Stimulated activated CD8-positive, alpha-beta memory T cell treated with anti-CD3 and anti-CD28 coated beads, Interleukin-15, amount 100 ng/mL, for 1 hour (primary cell): ENCODE measurements at regions not wholly inside any gene's neighbourhood (a gene's known extent, or its start where the extent isn't known, plus 50 kb on each side); places are given as distances from the start of the nearest gene placed in this dataset.
"Not testable (repeated sequence)": the region's sequence is repeated elsewhere in the genome, so short reads cannot be mapped to it uniquely, and the experiment has no call there.

Experiments
- DNase-seq: peaks from one replicate; pipeline ENCODE4 v3.0.0-alpha.2; 2020; ENCODE audit warnings: low read depth

DNA sequence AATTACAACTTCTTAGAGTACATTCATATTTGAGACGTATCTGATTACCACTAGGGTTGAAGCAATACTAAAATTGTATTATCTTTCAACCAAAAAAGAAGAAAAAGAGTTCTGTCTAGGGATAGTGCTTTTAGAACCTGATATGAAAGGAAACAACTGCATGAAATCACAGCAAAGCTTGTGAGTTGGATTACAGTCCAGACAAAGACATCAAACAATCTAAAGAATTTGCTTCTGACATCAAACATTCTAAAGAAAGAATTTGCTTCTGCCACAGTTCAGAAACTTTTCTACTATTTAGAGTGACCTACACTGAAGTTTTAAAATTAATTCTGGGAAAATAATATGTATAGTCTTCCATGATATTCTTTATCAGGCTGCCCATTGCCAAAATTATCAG, 1141.1 kb upstream of the ACO1 start:
- DNase-seq, result no peak

DNA sequence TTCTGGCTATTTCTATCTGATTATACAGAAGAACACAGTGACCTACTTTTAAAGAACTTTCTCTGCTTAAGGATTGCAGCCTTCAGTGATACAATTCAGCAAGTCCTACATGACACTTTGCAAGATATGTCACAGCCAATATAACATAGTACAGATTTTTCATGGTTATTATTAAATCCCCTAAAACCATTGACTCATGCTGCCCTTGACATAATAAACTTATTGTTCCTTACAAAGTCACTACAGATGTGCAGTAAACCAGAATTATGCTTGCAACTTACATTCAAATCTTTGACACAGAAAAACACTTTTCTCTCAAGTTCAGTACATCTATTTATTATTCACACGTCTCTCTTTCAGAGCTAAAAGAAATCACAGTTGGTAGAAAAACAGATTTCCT, 1136.3 kb upstream of the ACO1 start:
- DNase-seq, result no peak

DNA sequence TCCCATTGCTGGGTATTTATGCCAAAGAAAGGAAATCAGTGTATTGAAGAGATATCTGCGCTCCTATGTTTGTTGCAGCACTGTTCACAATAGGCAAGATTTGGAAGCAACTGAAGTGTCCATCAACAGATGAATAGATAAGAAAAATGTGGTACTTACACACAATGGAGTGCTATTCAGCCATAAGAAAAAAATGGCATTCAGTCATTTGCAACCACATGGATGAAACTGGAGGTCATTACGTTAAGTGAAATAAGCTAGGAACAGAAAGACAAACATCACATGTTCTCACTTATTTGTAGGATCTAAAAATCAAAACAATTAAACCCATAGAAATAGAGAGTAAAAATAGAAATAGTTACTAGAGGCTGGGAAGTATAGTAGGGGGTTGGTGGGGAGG, 1133.1 kb upstream of the ACO1 start:
- DNase-seq, result no peak

DNA sequence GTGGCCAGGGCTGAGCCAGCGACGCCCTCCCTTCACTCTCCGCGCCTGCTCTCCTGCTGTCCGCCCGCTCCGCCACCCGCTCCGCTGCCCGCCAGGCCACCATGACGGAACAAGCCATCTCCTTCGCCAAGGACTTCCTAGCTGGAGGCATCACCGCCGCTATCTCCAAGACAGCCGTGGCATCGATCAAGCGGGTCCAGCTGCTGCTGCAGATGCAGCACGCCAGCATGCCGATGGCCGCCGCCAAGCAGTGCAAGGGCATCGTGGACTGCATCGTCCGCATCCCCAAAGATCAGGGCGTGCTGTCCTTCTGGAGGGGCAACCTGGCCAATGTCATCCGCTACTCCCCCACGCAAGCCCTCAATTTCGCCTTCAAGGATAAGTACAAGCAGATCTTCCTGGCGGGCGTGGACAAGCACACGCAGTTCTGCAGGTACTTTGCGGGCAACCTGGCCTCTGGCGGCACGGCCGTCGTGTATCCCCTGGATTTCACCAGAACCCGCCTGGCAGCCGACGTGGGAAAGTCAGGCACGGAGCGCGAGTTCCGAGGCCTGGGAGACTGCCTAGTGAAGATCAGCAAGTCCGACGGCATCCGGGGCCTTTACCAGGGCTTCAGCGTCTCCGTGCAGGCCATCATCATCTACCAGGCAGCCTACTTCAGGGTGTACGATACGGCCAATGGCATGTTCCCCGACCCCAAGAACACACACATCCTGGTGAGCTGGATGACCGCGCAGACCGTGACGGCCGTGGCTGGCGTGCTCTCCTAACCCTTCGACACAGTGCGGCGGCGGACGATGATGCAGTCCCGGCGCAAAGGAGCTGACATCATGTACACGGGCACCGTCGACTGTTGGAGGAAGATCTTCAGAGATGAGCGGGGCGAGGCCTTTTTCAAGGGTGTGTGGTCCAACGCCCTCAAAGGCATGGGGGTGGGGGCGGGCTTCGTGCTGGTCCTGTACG, 1130.4 kb upstream of the ACO1 start:
- no peak for DNase-seq

DNA sequence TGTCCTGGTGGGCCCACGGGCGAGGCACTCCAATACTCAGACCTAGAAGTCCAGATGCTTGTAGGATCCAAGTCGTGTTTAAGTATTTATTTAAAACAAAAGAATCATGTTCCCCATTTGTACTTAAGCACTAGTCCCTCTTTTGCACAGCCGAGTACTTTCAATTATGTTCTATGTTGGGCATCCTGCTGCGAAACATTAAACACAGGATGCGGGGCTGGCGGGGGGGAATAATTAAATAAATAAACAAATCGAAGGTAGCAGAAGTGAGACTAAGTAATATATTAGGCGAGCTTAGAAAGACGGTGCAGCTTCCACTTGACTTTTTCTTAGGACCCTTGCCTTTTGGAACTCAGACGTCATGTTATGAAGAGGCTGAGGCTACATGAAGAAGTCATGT, 1129.2 kb upstream of the ACO1 start:
- no peak for DNase-seq

DNA sequence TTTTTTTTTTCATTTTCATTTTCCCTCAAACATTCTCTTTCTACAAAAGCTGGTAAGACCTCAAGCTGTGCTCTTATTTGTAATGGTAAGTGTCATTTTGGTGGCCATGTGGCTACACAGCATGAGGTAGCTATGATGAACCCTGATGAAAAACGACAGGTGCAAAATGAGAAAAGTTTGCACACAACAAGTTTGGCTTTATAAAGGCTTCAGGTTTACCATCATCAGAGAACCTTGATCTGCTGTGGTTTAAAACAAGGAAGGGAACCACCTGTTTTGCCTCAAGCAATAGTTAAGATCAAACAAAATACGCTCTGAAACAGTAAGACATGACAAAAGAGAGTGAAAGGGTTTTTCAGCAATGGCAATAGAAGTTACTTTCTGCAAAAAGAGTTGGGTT, 1124.6 kb upstream of the ACO1 start:
- DNase-seq, result no peak

DNA sequence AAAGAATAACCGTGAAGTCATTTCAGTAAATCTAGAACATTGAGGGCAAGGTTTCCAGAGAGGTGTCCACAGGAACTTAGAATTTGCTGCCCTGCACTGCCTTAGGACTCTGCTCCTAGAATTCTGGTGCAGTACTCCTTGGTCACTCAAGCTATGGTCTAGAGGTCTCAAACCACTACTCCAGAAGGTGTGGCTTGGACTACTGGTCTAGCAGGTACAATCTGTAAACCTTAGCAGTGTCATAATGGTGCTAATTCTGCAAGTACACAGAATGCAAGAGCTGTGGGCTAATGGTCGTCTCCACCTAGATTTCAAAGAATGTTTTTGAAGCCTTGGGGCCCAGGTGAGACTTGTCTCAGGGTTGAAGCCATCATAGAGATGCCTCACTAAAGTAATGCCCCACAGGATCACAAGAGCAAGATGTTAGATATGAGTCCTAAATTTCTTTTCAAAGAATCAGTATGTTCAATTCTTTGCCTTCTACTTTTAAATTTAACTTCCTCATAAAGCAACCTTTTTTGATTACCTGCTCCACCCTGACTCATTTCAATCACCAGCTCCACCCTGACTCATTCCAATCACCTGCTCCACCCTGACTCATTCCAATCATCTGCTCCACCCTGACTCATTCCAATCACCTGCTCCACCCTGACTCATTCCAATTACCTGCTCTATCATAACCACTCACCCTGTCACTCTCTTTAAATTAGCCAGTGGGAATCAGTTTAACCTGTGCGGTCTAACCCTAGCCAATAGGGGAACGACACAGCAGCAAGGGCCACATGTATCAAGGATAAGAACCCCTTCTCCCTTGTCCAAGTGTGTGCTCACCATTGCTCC, 1111.8 kb upstream of the ACO1 start:
- DNase-seq, result no peak

DNA sequence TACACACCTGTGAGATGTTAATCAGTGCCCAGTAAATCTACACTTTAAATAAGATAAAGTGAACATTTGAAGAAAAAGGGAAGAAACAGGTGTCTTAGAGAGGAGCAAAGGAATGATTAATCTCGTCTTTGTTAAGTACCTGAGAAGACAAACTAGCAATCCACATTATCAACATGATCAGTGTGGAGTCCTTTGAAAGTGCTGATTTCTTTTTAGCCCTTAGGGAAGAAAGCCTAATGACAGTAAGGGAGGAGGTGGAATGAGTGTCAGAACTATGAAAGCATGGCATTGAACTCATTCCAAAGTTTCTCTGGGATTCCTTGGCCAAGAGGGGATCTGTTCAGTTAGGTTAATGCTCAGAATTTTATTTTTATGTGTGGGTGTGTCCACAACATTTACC, 1109.0 kb upstream of the ACO1 start:
- no peak for DNase-seq

DNA sequence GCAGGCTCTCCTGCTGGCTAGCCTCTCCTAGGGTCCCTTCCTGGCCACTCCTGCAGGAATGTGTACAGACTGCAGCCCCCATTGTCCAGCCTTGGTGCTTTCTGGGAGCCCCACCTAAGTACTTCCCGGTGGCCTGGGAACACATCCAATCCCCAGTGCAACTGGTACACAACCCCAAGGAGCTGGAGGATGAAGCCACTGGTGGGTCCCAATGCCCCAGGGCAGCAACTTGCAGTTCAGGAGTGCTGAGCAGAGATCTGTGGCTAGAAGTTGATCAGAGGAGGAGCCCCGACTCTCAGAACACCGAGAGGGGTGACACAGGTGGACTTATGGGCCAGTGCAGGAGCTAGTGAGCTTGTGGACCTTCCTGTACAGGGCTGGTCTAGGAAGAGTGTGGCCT, 1093.7 kb upstream of the ACO1 start:
- DNase-seq, result no peak

DNA sequence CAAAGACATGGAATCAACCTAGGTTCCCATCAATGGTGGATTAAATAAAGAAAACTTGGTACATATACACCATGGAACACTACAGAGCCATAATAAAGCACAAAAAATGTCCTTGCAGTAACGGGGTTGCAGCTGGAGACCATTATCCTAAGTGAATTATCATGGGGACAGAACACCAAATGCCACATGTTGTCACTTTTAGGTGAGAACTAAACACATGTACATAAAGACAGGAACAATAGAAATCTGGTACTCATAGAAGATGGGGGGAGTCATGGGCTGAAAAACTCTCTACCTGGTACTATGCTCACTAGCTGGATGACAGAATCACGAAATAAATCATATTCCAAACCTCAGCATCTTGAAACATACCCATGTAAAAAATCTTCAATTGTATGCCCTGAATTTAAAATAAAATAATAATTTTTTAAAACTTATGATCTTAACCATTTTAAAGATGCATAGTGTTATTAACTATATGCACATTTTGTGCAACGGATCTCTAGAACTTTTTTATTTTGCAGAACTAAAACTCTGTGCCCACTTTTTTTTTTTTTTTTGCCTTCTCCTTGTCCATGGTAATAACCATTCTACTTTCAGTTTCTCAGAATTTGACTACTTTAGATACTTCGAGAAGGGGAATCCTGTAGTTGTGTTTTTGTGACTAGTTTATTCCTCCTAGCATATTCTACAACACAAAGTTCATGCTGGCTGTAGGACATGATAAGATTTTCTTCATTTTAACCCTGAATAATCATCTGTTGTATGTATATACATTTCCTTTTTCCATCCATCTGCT, 1081.6 kb upstream of the ACO1 start:
- DNase-seq, result no peak

DNA sequence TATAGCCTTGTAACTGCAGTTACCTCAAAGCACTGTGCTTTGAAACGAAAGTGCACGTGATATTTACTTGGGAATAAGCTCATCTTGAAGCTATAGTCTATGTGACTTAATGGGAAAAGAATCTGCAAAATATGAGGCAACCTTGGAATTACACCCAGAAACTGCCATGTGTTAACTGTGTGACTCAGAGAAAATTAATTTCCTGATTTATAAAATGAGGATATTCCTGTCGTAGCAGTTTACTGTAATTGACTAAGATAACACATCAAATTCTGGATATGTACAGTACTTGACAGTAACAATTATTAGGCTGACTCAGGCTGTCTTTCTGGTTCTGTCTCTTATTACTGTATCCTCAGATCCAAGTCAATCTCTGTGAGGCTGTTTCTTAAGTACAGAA, 1079.9 kb upstream of the ACO1 start:
- no peak for DNase-seq

DNA sequence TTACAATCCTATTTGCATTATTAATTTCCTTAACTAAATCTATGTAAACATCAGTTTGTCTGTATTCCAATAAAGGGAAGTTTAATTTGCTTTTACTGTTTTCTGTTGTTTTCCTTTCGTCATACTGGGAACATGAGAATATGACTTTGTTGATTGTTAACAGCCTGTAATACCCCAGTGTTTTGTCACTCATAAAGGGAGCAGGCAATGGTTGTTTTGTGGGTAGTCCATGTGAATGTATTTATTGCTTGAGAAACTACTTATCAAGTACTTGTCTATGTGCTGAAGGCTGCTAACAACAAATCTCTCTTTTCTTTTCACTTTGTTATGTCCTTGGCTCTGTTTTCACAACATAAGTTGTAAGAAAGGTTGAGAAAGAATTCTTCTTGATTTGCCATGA, 1070.2 kb upstream of the ACO1 start:
- DNase-seq, result no peak

DNA sequence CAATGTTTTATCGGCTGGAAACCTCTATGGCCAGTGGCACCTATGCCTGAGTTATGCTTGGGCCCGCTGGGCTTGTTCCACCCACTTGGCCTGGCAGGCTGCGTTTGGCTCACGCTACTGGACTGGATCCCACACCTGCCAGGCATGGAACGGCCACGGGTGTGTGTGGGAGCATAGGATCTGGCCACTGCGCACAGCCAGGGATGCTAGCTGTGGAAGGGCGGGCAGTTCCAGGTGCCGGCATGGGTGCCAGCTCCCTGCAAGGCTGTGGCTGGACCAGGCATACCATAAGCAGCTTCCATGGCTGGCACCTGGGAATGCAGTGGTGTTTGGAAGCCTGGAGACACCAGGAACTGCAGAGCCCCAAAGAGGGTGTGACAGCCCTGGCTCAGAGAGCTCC, 1063.9 kb upstream of the ACO1 start:
- DNase-seq, result no peak

DNA sequence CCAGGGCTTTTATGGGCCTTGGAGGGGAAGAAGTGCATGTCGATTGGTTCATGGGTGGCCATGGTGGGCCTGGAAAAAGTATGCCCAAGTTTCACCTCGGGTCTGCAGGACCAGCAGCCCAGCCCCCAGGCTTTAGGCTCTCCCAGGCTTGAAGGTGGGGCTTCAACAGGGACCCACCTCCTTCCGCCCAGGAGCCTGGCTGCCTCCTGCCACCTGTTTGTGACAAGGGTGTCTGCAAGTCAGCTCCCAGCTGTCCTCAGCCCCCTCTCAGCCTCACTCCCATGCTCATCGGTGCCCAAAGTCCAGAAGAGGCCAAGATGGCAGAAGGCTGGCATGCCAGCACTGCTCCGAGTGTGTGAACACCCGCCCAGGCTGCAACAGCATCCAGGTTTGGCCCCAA, 1063.2 kb upstream of the ACO1 start:
- DNase-seq, result no peak

DNA sequence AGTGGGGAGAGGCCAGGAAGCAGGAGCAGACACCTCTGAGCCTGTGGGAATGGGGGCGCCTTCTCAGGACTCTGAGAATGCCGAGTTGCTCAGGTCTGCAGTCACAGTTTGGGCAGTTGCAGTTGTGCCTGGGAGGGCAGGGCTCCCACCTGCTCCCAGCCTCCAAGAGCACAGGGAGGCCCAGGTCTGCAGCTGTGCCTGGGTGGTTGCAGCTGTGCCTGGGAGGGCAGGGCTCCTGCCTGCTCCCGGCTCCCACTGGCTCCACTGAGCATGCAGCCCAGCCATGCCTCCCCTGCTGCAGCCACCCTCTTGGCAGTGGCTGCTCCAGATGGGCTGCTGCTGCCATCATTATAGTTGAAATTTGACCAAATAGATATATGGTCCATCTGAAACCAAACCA, 1062.8 kb upstream of the ACO1 start:
- no peak for DNase-seq

DNA sequence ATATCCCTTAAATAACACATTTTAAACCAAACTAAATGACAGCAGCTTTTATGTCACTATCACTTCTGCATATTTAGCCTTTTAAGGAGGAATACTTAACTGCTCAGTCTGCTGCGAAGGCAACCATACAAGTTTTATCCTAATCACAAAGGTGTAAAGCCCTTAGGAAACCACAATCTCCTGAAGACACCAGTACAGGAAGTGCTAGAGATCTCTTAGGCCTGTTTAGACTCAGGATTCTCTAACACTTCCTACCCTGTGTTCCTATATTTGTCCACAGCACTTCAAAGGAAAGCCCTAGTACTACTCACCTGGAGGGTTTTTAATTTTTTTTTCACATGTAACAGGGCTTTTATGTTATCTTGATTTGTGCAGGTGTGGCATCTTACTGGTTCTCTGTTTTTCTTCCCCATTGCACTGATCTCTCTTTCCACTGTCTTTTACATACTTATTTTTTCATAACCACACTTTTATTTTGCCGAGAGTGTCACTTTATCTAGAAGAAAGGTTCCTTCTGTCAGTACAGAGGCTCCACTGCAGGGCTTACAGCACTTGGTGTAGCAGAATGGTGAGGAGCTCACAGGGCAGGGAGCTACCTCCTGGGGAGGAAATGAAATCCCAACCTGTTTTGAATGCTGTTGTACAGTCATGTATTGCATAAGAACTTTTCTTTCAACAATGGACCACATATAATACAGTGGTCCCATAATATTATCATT, 1060.6 kb upstream of the ACO1 start:
- DNase-seq, result no peak

DNA sequence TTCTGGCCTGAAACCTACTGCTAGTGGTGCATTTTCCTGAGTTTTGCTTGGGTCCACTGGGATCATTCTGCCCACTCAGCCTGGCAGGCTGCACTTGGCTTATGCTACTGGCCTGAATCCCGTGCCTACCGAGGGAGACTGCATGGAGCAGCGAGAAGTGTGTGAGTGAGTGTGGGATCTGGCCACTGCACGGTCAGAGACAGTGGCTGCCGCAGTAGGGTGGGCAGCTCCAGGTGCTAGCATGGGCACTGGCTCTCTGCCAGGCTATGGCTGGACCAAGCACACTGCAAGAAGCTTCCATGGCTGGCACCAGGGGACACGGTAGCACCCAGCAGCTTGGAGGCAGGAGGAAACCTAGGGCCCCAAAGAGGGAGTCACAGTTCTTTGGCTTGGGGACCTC, 1058.7 kb upstream of the ACO1 start:
- DNase-seq, result no peak

DNA sequence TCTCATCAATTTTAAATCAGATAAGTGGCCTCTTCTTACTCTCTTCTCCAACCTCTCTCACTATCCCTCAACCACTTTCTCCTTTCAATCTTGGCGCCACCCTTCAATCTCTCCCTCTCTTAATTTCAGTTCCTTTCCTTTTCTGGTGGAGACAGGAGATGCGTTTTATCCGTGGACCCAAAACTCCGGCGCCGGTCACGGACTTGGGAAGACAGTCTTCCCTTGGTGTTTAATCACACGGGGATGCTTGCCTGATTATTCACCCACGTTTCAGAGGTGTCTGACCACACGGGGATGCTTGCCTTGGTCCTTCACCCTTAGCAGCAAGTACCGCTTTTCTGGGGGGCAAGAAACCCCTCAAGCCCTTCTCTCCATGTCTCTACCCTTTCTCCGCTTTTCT, 1057.6 kb upstream of the ACO1 start:
- DNase-seq, result not testable (repeated sequence)

DNA sequence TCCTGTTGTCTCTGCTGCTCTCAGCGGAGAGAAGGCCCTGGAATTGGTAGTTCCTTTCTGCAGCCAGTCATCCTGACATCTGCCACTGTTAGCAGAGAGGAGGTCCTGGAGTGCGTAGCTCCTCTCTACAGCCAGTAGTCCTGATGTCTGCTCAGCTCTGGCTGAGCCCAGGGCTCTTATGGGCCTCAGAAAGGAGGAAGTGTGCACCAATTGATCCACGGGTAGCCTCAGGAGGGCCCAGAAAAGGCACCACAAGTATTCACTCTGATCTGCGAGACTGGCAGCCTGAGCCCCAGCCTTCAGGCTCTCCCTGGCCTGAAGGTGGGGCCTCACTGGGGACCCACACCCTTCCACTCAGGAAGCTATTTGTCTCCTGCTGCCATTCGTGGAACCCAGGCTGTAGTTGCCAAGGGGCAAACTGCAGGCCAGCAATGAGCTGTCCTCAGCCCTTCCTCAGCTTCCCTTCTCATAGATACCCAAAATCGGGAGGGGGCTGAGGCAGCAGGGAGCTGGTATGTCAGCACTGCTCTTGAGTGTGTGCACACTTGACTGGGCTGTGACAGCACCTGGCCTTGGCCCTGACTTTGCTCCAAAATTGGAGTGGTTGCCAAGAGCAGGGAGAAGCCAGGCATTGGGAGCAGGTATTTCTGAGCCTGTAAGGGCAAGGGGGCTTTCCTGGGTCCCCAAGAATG, 1049.5 kb upstream of the ACO1 start:
- no peak for DNase-seq

DNA sequence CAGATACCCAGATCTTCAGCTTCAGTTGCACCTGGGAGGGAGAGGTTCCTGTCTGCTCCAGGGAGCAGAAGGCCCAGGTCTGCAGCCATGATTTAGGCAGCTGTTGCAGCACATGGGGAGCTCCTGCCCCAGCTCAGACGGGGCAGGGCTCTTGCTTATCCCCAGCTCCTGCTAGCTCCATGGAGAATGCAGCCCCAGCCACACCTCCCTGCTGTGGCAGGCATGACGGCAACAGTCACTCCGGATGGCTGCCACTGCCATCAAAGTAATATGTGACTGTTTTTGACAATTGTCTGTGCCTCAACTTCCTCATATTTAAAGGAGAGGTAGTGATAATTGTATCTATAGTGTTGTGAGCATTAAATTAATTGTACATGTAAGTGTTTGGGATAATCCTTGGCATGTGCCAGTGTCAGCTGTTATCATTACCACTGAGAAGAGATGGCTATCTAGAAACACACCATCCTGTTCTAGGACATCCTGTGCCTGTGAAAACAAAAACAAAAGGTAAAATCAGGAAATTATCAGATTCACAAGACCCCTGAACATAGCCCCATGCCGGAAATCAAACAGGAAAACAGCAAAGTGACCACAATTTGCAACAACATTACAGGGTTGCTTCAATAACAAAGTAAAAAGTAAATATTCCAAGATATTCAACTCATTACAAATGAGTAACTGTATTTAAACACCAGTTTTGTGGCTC, 1048.8 kb upstream of the ACO1 start:
- no peak for DNase-seq

DNA sequence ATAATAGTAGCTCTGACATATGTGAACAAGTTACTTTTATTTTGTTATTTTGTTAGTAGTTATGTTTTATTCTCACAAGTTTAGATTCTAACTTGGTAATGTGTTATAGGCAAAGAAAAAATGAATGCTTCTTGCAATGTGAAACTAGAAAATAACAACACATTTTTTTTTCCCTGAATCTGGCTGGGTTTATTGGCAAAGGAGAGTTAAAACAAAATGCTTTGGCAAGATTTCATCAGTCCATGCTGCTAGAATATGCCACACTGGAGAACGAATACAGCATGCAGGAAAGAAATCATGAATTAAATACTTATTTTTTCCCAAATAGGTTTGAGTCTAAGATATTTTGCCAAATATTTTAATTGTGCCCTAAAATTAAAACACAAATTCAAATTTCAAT, 1048.1 kb upstream of the ACO1 start:
- no peak for DNase-seq
